GM21723 (cell line): ENCODE measurements at regions not wholly inside any gene's neighbourhood (a gene's known extent, or its start where the extent isn't known, plus 50 kb on each side); places are given as distances from the start of the nearest gene placed in this dataset.
"Not testable (repeated sequence)": the region's sequence is repeated elsewhere in the genome, so short reads cannot be mapped to it uniquely, and the experiment has no call there.

Experiments
- ATAC-seq: cut with Tn5 transposase; IDR thresholded peaks from one replicate; pipeline ENCODE4 v1.9.1; 2021; ENCODE audit warnings: mild to moderate bottlenecking, moderate library complexity; ENCODE audit not compliant: unreplicated experiment

DNA sequence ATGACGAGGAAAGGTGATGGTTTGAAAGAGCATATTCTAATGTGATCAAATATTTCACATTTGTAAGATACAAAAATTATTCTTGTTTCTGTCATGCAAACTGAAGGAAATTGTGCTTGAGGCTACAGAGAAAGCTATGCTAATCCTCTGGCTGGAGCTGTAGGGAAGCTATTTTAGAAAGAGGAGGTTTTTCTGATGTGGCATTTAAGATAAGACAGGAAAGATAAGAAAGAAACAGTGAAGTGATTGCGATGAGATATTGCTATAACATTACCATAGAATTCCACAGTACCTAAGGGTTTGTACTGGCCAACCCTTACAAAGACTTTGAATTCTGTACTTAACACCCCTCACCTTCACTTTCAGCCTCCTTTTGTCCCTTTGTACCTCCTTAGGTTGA, 205.2 kb upstream of the LMCD1 start:
- no peak for ATAC-seq

- ATAC-seq, result no peak
Observed at GRCh38 chr3:8298021-8298954, 203.3 kb upstream of the LMCD1 start.

DNA sequence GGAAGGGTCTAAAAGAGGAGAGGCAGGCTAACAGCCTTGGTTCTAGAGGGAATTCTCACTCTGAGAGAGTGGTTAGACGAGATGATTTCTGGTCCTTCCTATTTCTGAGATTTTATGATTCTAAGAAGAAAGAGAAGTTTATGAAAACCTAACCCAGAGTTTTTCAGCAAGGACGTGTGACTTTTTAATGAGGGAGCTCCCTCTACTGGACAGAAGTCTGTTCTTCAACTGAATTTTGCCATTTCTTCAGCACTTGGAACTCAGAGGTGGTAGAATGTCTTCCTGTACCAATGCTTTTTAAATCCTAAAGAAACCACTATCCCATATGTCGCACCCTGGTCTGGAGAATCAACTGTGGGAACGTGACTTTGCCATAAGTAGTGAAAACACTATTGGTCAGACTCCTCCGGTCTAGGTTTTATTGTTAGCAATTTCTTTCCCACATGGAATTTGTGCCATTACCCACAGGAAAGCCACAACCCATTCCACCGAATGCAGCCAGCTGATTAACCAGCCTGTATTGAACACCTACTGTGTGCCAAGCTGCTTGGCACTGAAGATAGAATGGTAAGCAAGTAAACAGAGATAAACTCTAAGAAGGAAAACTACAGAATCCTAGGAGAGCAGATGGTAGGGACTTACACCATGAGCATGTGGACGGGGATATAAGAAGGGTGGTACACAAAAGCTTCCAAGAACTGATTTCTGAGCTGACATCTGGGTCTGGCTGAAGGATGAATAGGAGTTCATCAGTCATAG, 199.5 kb upstream of the LMCD1 start:
- ATAC-seq, result no peak

DNA sequence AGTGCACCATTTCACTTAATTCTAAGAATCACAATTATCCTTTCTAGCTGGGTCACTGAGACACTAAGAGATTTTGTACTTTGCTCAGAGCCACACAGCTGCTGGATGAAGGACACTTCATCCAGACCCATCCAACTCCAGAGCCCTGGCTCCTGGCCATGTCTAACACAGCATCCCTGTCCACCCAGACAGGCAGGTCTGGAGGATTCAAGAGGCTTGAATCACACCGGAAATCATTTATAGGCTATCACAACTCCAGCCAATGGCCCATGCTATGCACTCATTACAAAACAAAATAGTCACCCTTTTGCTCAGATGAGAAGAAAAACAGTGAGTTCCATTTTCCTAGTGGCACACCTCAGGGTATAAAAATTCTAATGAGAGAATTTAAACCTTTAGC, 198.2 kb upstream of the LMCD1 start:
- ATAC-seq, result no peak

- ATAC-seq, result no peak
Observed at GRCh38 chr3:8305371-8305770, 196.3 kb upstream of the LMCD1 start.

GRCh38 chr3:8307545-8308110, 194.0 kb upstream of the LMCD1 start:
- ATAC-seq, result no peak

- no peak for ATAC-seq
Observed at GRCh38 chr3:8311321-8311720, 190.3 kb upstream of the LMCD1 start.

DNA sequence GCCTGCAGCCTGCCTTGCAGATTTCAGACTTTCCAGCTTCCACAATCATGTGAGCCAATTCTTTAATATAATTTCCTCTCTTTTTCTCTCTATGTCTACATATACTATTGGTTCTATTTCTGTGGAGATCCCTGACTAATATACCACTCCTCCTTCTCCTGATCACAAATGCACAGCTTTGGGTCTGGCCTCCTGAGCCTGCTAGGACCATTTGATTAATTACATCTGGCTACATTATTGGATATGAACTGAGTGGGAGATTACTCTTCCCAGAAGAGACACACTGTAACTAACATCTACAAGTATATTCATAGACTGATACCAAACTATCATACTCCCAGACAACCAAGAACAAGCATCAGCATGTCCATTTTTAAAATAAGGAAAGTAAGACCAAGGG, 188.9 kb upstream of the LMCD1 start:
- ATAC-seq, result no peak

- ATAC-seq, result no peak
Observed at GRCh38 chr3:8313560-8314267, 187.9 kb upstream of the LMCD1 start.

DNA sequence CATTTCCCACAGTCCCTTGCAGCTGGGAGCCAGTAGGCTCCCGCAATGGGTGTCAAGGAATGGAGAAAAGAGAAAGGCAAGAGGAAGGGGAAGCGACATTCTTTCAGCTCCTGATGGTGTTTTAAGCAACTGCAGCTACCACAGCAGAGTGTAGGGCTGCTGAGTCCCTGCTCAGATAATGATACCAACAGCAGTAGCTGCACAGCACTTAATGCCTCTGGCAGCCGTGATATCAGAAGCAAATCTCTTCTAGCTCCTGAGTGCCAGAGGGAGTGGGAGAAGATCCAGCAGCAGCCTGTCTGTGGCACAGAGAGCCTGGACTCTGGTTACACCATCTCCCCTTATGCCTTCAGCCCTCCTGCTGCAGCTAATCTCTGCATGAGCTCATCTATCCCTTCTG, 186.1 kb upstream of the LMCD1 start:
- not testable (repeated sequence) for ATAC-seq

DNA sequence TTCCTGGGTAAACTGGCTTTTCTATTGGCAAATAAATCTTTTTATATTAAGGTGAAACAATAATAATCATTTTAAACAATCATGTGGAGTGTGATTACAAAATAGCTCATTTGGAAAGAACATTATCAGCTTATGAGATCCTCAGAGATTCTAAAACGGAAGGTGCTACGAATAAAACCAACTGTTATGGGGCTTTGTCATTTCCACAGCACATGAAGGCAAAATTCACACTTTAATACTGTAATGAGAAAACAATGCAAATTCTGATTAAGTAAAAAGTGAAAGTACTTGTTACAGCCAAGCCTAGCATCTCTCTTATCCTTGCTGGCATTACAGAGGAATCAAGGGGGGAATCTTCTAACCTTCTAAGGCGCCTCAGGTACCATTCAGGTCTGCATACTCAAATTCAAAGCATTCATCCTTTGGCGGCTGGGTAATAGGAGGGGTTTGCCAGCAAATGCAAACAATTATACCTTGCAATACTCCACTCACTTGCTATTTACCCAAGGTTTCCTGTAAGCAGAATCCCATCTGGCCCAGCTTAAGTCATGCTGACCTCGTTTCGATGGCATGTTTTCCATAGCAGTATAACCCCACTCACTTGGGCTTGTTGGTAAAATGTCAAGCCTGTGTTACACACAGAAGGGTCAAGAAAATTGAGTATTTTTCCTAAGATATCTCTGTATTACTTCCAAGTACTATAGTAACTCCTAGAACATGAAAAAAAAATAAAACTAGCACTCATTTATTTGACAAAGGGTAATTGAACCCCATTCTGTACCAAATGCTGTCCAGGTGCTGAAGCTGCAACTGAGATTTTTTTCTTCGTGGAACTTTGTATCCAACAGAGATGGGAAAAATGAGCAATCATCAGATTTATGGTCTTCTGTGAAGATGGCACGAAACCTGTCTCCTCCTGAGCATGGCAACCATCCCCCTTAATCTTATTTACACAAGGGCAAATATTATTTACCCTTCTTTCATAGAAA, 183.7 kb upstream of the LMCD1 start:
- ATAC-seq, result no peak

DNA sequence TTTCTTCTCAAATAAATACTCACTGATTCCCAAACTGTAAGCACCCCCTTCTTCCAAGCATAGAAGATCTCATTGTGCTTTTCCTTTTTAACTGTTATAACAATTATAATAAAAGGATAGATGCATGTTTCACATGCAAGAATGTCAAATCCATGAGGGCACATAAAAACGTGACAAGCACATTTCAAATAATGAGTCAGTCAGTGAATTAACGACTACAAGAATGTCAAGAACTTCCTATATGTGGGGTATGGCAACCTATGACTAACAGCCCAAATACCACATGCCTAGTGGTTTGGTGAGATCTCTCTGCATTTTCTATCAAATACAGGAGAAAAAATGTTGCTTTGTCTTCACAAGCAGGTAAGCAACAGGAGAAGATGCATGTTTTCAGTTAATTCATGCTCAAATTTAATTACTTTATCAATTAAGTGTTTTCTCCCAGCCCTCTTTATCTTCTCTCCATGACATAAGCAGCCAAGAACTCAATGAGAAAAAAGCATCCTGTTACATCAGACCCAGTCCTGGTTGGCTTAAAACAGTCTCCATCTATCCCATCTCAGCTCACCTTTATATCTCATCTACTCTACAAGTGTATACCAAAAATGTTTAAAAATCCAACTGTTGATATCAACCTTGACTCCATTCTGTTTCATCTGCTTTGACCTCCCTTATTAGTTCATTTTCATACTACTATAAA, 181.5 kb upstream of the LMCD1 start:
- no peak for ATAC-seq

- ATAC-seq, result no peak
Observed at GRCh38 chr3:8320711-8321458, 180.7 kb upstream of the LMCD1 start.

DNA sequence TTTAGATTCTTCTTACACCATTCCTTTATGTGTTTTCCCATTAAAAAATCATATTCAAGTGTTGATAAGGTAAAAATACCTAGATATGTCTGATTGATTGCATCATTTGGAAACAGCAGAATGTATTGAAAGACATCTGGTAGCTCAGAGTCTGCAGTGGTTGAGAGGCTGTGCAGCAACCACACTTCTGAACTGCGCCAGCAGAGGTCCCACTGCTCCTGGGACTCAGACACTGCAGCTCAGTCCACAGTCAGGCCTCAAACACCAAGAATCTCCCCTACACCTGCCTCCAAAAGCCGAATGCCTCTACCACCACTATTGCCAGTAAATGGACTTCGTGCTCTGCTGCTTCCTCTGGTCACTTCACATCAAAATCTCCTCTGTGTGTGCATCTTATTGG, 176.9 kb upstream of the LMCD1 start:
- peak; percentile 74 for ATAC-seq

DNA sequence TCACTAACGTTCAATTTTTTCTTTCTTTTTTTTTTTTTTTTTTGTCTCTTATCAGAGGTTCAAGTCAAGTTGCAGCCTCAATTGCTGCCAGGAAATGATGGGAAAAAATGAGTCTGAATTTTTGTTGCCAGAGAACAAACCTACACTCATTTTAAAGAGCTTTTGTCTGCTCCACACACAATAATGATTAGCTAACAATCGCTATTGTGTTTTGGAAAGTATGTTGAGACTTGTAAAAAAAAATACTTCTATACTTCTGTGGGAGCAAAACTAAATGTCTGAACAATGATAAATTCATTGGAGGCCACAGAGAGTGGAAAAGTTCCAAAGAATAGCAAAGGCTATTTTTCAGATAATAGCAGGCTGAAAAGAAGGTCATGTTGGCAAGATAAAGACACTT, 176.3 kb upstream of the LMCD1 start:
- ATAC-seq, result no peak

DNA sequence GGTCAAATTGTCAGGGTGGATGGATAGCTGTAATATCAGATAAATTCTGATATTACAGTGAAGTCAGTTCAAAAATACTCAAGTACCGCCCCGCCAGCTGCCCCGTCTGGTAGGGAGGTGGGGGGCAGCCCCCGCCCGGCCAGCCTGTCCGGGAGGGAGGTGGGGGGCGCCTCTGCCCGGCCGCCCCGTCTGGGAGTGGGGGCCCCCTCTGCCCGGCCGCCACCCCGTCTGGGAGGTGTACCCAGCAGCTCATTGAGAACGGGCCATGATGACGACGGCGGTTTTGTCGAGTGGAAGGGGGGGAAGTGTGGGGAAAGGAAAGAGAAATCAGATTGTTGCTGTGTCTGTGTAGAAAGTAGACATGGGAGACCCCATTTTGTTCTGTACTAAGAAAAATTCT, 175.8 kb upstream of the LMCD1 start:
- not testable (repeated sequence) for ATAC-seq

DNA sequence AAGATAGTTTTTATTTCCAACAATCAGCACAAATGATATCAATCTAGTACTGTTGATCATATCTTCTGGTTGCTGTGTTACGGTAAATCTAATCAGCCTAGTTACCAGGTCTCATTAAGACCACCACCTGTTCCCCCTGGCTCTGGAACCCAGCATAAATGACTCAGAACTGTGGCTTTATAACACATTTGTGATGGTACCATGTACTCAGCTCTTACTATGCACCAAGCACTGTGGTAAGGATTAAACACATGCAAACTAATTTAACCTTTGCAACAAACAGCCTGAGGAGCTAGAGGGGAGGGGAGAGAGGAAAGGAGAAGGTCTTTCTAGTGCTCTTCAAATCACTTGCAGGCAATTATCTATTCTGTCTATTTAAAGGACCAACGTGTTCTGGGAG, 173.9 kb upstream of the LMCD1 start:
- ATAC-seq, result no peak

GRCh38 chr3:8328967-8329366, 172.7 kb upstream of the LMCD1 start:
- ATAC-seq, result no peak

DNA sequence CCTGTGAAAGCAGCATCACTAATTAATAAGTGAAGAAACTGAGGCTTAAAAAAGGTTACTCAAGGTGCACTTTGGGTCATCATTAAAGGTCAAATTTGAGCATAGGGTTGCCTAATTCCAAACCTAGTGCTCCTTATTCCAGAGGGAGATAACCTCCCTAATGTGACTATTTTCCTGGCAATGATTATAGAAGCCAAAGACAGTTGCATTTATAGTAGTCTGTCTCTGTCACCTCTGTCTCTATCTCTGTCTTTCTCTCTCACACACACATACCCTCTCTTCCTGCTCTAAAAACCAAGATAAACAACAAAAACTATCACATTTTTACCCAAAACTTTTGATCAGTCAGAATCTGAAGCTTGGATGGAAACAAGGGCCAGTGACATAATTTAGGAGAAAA, 172.0 kb upstream of the LMCD1 start:
- ATAC-seq, result no peak
